BJ (cell line): ENCODE measurements at regions not wholly inside any gene's neighbourhood (a gene's known extent, or its start where the extent isn't known, plus 50 kb on each side); places are given as distances from the start of the nearest gene placed in this dataset.
A peak's percentile ranks its signal among the peaks of the same experiment; 100 is the strongest.

ENCODE experiments used
- CTCF ChIA-PET: fragments of 350-600 bp; formaldehyde crosslinking; extraction: SDS; loops from one replicate; lab custom pipeline; 2021; ENCODE audit warnings: antibody characterized with exemption, inconsistent platforms; lab: Yijun Ruan, JAX
- POLR2A ChIA-PET: fragments of 300-600 bp; sonication (Branson Sonifier 250); formaldehyde crosslinking; extraction: SDS; loops from one replicate; lab custom pipeline; 2021; ENCODE audit warnings: antibody characterized with exemption; lab: Charles Lee
- DNase-seq: peaks from one replicate; pipeline ENCODE4 v3.0.0-alpha.2; 2011; ENCODE audit warnings: low read depth
- H3K27me3 ChIP-seq: 2 replicates; pipeline ENCODE4 v1.6.0; 2011; ENCODE audit warnings: low read length; ENCODE audit not compliant: control insufficient read depth, insufficient read depth
- H3K36me3 ChIP-seq: 2 replicates; pipeline ENCODE4 v1.5.1; 2011; ENCODE audit warnings: low read length; ENCODE audit not compliant: control insufficient read depth, insufficient read depth
- H3K4me3 ChIP-seq: 2 replicates; pipeline ENCODE4 v1.5.1; 2011; ENCODE audit warnings: low read depth, mild to moderate bottlenecking, control low read depth, low read length
- CTCF ChIP-seq: IDR thresholded peaks from 2 replicates; pipeline ENCODE4 v1.5.1; 2011; ENCODE audit warnings: low read depth, mild to moderate bottlenecking, control low read depth, inconsistent platforms, low read length, moderate library complexity; ENCODE audit not compliant: insufficient read depth

- ChIA-PET POLR2A (no interaction called here), CTCF (no interaction called here)
- Histone ChIP-seq H3K4me3 (no peak overlapping the region), H3K36me3 (no peaks in the 10 kb centered on the region), H3K27me3 (no peaks in the 10 kb centered on the region)
- DNase-seq, result no peak
- no peak for TF ChIP-seq CTCF
Observed at GRCh38 chr13:64767054-64767453, 2463.1 kb downstream of the PCDH9 start.

- CTCF ChIA-PET, result no interaction called here
- POLR2A ChIA-PET, result no interaction called here
- Histone ChIP-seq H3K4me3 (no peak overlapping the region), H3K27me3 (no peaks in the 10 kb centered on the region), H3K36me3 (no peaks in the 10 kb centered on the region)
- TF ChIP-seq CTCF, result no peak
- DNase-seq, result no peak
Observed at GRCh38 chr13:64765636-64766035, 2464.5 kb downstream of the PCDH9 start.

GRCh38 chr13:64758521-64759244 is 2471.5 kb downstream of the PCDH9 start:
- Histone ChIP-seq H3K4me3 (no peak overlapping the region), H3K27me3 (no peaks in the 10 kb centered on the region), H3K36me3 (no peaks in the 10 kb centered on the region)
- TF ChIP-seq CTCF, result no peak
- DNase-seq, result peak; percentile 7
- ChIA-PET CTCF (no interaction called here), POLR2A (no interaction called here)

- ChIA-PET CTCF (no interaction called here), POLR2A (interaction anchor here (0.6 kb wide), 2 partner anchors 224 to 657 kb away, joined by 3 to 5 read pairs; no protein-coding TSS in a partner anchor)
- Histone ChIP-seq H3K4me3 (no peak overlapping the region), H3K27me3 (no peaks in the 10 kb centered on the region), H3K36me3 (no peaks in the 10 kb centered on the region)
- DNase-seq, result no peak
- TF ChIP-seq CTCF, result no peak
Observed at GRCh38 chr13:64756621-64757020, 2473.5 kb downstream of the PCDH9 start.

- Histone ChIP-seq H3K36me3 (no peaks in the 10 kb centered on the region), H3K4me3 (no peak overlapping the region), H3K27me3 (no peaks in the 10 kb centered on the region)
- DNase-seq, result no peak
- ChIA-PET POLR2A (no interaction called here), CTCF (no interaction called here)
- no peak for TF ChIP-seq CTCF
Observed at GRCh38 chr13:64755961-64756360, 2474.2 kb downstream of the PCDH9 start.
